HG02588 (cell line): ENCODE measurements at regions not wholly inside any gene's neighbourhood (a gene's known extent, or its start where the extent isn't known, plus 50 kb on each side); places are given as distances from the start of the nearest gene placed in this dataset.

Experiments
- ATAC-seq: cut with Tn5 transposase; IDR thresholded peaks from one replicate; pipeline ENCODE4 v1.9.1; 2021; ENCODE audit warnings: mild to moderate bottlenecking, moderate library complexity; ENCODE audit not compliant: unreplicated experiment

DNA sequence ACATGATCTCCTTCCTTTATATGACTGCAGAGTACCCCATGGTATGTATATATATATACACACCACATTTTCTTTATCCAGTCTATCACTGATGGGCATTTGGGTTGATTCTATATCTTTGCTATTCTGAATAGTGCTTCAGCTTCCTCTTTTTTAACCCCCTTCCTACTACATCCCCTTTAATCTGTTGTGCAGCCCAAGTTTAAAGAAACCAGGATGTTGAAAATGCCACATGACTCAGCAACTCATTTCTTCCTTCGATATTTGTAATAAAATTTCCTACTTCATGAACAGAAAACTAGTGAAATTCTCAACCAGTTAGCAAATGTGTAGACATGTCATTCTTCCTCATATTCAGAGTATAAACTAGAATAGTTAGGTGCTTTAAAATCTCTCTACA lies 1245.7 kb upstream of the SORCS1 start:
- ATAC-seq: no peak

DNA sequence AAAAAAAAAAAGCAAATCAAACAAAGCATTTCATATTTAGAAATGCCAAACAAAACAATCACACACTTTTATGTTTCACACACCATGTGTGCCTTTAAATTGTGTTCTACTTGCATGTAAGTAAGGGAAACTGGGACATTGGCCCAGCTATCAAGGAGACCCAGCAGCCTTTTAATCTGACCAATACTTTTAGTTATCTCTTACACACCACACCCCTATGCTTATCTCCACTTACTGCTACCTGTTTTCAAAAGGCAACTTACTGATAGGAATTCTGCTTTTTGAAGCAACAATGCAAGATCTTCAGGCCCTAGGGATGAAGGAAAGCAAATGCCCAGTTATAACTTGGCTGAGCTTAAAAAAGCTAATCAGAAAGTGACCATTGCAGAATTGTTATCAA lies 1244.8 kb upstream of the SORCS1 start:
- ATAC-seq: no peak

DNA sequence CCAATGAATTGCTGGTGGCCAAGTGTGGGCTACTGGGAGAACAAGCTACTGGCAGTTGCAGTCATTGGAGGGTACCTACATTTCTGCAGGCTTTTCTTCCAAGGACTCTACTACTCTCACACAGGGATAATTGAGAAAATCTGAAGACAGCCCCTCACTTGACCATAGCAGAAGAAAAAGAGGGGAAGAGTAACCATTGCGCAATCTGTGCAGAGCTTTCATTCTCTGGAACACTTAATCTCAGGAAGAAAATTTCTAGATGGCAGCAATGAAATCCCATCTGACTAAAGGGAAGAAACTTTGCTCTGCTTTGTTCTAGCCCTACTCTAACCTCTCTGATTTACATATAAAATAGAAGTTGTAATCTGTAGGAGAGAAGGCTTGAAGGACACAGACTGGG lies 1239.6 kb upstream of the SORCS1 start:
- ATAC-seq: no peak

DNA sequence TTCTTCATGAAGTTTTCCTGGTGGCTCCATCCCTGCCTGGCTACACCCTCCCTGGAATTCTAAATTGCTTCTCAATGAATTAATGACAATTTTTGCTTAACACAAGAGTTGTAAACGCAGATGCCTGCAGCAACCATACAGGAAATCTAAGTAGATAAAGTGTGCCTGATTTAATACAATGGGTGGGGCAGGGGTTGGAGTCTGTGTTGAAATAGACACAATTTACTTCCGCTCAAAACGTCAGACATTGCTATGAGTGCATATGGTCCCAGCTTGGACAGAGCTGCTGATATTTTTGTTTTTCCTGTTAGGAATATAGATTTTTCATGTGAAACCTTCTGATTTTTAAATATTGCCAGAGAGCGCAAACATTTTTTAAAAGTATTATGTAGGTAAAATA lies 1235.0 kb upstream of the SORCS1 start:
- ATAC-seq: no peak

DNA sequence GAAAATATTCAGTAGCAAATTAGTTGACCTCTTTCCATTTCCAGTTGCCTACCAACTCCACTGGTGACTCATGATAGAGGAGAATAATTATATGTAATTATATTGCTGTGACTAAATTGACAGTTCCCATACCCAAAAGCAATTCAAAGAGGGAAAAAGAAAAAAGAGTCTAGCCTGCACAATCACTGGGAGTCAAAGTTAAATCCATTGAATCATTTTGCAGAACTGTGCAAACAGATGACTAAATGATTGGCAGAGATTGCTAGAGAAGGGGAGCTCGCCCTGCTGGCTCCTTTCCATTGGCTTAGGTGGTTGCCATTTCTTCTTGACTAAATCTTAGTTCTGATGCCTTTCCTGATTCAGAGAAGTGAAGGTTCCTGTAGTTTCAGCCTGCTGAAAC lies 1228.6 kb upstream of the SORCS1 start:
- ATAC-seq: no peak

DNA sequence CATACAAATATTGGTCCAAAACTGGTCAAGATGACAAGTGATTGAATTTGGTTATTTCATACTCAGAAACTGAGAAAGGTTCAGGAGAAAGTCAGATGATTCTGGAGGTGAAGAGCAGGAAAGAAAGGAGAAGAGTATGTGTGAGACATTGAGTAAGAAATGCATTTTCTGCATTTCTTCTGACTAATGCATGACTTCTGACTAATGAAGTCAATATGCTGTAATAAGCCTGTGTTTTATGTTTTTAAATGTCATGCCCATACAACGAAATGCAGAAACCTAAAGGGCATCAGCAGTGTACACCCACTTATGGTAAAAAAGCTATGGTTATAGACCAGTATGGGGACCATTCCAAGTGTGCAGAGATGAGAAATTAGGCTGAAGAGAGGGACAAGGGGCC lies 1227.8 kb upstream of the SORCS1 start:
- no peak for ATAC-seq

DNA sequence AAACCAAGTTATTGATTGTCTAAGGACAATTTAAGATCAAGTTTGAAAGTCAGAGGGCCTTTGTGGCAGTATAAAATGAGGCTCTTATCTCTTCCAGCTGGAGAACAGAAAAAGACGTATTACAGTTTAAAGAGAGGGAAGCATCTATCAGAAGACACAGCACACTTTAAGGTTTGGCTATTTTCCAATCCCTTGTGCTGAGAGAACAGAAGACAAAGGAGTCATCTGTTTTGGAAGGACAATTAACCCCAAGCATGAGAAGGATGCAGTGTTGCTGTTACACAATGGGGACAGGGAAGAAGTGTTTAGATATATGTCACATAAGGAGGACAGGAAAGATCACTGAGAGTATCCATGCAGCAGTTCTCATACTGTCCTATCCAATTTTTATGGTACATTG lies 1224.2 kb upstream of the SORCS1 start:
- no peak for ATAC-seq

DNA sequence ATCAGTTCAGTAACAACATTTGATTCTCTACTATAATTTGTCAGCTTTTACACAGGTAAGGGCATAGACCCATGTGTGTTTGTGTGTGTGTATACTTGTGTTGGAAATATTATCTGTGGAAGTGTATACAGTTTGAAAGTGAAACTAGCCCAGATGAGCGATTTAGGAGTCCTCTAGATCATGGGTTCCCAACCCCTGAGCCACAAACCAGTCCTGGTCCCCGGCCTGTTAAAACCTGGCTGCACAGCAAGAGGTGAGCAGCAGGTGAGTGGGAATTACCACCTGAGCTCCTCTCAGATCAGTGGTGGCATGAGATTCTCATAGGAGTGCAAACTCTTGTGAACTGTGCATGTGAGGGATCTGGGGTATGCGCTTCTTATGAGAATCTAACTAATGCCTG lies 1221.5 kb upstream of the SORCS1 start:
- ATAC-seq: no peak

DNA sequence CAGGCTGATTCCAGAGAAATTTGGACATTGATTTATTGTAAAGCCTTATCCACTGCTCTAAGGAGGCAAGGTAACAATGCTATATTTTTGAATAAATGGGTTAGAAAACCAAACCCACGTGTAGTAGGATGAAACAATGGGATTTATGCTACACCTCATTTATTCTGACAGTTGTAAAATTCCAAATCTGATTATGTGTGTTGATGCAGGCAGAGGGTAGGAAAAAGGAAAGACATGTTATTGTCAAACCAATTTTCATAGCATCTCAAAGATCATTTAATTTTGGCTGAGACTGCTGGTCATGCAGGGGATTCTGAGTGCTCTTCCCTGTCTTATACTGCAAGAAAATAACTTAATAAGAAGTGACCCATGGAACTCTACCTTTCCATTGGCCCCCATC lies 1219.9 kb upstream of the SORCS1 start:
- ATAC-seq: no peak

DNA sequence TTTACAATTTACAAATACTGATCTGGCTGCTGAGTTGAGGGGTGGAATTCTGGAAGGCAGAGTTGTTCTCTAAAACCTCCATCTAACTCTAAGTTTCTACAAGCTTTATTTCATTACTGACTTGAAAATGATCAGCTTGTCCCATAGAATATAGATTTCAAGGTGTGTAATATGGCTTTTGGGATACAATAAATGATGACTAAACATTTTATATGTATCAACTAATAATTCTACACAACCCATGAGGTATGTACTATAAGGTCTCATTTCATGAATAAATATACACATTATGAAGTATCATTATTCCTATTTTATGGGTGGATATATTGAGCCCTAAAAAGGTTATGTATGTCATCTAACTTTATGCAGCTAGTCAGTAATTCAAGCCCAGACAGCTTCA lies 1214.3 kb upstream of the SORCS1 start:
- ATAC-seq: no peak

DNA sequence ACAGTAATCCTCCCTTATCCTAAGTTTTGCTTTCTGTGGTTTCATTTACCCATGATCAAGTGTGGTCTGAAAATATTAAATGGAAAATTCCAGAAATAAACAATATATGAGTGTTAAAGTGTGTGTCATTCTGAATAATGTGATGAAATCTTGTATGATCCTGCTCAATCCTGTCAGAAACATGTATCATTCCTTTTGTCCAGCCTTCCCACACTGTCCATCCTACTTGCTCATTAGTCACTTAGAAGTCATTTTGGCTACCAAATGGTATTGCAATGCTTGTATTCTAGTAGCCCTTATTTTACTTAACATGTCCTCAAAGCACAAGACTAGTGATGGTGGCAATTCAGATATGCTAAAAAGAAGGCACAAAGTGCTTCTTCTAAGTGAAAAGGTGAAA lies 1211.2 kb upstream of the SORCS1 start:
- ATAC-seq: no peak

DNA sequence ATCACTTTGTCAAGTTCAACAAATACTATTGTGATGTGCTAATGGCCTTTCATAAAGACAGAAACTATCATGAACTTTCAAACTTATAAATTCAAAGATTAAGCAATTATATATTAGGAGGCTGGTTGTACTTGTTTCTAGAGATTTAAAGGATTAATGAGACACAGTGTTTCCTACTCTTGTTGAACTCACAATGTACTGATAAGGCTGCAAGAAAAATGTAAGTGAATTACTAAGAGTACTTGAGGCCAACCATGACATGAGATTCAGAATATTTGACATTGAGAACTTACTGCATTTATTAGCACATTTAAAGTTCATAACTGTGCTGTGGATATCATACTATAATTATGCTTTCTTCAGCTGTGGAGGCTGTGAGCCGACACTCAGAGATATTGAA lies 1210.5 kb upstream of the SORCS1 start:
- ATAC-seq: no peak

DNA sequence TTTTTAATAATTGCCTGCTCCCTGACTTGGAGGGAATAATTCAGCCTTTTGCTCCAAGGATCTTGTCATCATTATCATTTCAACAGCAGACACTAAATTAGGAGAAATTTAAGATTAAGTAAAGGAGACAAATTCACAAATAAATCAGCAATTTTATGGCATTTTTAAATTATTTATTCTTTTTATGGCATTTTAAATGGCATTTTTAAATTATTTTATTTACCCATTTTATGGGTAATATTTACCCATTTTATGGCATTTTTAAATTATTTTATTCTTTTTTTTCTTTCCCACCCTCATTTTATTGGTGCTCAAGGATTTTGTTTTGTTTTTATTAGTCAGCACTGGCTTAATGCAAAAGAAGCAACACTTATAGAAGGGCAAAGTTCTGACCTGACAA lies 1201.0 kb upstream of the SORCS1 start:
- ATAC-seq: no peak

DNA sequence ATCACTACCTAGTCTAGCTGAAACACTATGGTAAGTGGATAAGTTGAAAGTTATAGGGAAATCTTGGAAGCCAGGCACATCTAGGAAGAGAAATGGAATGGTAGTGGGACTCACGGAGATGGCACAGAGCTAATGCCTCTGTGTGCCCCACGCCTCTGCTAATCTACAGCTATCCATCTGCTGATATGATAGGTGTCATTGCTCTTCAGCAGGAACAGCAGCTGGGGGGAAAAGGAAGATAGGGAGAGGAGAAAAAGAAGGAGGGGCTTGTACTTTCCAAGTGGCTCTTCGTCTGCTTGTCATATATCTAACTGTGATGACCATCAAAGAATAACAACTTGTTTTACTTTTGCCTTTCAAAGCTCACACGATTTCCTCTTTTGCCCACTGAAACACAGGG lies 1199.1 kb upstream of the SORCS1 start:
- ATAC-seq: no peak

DNA sequence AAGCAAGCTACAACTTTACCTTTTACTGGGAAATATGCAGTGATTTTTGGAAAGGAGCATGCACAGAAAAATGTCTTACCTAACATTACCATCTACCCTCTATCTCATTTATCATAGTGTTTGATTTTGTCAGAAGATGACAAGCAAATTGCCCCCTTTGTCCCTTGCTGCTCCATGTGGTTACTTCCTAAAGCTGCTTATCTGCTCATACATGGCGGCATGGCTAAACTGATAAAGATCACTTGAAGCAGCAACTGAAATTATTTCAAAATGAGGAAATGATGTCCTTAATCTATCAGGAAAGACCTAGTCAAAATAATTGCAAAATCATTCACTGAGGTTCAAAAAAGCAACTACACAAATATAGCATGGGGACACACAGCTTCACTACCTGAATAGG lies 1198.5 kb upstream of the SORCS1 start:
- no peak for ATAC-seq

DNA sequence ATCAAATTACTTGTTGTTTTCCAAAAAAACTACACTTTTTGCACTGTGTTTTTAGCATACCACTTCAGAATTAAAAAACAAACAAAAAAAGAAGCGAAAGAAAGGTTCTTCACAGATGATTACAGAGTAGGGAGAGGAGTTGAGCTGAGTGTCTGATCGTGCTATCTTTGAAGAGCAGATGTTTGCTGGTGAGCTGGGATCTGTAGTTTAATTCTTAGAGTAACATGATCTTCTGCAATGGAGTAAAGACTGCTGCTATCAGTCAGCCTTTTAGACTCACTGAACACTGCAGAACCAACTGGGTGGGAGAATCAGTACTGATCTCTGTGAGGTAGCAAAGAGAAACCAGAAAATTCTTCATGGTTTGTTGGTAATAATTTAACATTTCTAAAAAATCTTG lies 1197.8 kb upstream of the SORCS1 start:
- ATAC-seq: no peak

DNA sequence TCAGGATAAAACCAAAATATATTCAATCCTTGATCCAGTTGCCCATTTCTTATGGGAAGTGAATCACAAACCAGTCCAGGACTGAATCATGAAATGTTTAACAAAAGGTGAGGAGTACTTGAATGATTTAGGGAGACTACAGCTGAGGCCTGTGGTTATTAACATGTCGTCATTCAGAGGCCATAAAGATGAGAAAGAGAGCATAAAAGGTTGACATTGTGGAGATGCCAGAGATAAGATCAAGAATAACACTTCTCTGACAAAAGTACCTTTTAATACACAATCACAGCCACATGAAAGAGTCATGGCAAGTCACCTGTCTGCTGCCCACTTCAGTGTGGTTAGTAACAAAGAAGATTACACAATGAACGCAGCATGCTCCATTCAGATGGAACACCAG lies 1195.7 kb upstream of the SORCS1 start:
- no peak for ATAC-seq

DNA sequence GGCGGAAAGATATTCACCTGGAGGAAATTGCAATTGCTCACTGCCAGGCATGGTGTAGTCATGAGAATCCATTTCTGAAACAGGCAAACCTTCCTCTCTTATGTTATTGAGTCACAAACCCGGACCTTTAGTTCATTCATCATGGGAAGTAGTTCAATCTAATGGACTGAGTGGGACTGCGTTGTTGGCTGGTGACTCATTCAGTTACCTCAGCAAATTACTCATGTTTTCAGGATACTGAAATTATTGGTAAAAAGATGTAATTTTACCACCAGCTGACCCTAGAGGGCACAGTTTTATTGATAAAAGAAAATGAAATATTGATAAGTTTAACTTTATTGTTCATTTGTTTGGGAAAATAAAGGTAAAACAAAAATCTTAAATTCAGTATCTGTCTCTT lies 1194.4 kb upstream of the SORCS1 start:
- ATAC-seq: peak; percentile 79

DNA sequence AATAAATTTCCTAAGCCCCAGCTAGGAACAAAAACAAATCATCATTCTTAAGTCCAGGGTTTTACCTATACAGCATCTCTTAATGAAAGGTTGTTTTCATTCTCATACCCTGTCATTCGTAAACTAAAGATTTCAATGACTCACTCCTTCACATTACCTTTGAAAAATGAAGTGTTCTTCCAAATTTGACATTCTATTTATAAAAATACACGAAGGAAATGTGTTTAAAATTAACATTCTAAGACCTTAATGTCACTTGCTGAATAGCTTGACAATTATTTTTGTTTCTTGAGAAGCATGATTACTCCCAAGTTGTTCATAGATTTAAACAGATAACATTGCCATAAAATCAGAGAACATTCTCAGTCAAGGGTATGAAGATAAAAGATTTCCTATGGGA lies 1188.3 kb upstream of the SORCS1 start:
- no peak for ATAC-seq

DNA sequence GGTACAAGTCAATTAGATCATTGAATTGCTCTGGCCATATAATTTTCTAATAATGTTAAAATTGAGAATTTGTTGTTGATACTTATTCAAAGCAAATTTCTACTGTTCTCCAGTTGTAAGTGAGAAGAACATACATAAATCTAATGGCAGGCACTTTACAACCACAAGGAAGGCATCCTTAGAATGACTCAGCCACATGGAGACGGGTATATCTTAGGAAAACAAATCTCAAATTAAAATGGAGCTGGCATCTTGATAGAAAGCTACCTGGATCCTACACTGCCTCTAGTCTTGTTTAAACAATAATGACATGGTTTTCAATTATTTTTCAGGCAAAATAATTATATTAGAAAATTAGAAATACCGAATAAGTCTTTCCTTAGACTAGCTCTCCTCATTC lies 1183.7 kb upstream of the SORCS1 start:
- no peak for ATAC-seq

DNA sequence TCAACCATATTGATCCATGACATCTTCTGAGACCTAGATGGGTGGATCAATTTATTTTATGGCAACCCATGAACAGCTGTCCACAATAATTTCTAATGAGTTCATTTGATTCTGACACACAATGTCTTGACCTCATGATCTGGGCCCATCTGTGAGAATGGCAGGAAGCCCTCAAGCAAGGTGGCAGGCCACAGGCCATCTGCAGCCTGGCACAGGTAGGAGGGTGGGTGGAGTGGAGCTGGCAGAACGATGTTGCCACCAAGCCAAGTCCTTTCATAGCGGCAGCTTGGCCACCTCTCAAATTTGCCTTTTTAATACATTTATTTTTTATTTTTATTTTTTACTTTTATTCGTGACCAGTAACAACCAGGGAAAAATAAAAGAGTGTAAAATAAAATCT lies 1181.6 kb upstream of the SORCS1 start:
- no peak for ATAC-seq

DNA sequence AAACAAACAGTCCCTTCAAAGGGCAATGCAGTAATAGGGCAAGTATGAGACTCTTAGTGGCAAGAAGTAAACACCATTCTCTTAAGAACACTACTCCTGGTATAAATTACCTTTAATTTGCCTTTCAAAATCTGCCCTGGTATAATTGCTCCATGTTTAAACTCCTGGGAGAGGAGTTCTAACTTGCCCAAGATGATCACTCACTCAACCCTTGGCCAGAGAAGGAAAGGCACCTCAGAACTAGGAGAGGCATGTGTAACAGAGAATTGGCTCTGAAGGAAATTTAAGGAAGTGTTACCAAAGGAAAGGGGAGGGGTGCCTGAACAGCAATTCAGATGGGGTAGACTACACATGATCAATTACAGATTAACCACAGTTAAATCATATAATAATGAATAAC lies 1173.6 kb upstream of the SORCS1 start:
- no peak for ATAC-seq

DNA sequence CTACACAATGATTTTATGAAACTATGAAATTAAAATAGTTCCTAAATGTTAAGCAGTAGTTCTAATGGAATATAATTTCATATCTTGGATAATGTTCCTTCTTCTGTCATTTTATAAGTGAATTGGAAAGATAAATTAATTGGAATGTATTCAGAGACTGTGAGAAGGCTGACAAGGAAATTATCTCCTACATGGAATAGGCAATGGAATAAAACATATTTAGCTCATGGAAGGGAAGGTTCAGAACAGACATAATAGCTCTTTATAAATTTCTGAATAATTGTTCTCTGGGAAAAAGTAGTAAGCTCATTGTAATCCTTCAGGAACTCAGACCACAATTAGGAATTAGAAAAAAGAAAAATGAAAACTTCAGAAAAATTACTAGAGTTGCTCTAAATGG lies 1172.3 kb upstream of the SORCS1 start:
- no peak for ATAC-seq

DNA sequence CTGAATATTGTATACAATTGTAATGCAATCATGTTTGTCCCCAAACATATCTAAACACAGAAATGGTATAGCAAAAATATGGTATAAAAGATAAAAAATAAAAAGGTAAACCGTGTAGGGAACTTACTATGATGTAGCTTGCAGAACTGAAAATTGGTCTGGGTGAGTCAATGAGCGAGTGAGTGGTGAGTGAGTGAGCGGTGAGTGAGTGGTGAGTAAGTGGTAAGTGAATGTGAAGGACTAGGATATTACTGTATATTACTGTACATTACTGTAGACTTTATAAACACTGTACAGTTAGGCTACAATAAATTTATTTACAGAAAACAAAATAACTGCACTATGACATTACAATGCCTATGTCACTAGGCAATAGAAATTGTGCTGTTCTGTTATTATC lies 1163.2 kb upstream of the SORCS1 start:
- ATAC-seq: no peak
